ENCODE measurements at regions not wholly inside any gene's neighbourhood (a gene's known extent, or its start where the extent isn't known, plus 50 kb on each side); places are given as distances from the start of the nearest gene placed in this dataset.

DNA sequence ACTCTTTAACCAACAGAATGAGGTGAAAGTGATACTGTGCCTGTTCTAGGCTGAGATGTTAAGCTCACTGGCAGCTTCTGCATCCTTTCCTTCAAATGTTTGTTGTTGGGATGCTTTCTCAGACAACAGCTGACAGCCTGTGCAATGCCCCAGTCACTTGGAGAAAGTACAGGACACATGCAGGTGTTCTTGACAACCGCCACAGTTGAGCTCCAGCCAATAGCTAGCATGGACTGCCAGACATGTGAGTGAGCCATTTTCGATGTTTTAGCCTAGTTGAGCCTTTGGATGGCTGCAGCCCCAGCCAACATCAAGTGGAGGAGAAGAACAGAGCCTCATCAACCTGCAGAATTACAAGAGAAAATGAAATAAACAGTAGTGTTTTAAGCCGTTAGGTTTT is 94.1 kb upstream of the PPP3CA start:
- TF ChIP-seq SREBF1 (IDR thresholded peaks at IDR 0.05; ENCODE audit: low read length) = no peak
- TF ChIP-seq, protein P1, sequence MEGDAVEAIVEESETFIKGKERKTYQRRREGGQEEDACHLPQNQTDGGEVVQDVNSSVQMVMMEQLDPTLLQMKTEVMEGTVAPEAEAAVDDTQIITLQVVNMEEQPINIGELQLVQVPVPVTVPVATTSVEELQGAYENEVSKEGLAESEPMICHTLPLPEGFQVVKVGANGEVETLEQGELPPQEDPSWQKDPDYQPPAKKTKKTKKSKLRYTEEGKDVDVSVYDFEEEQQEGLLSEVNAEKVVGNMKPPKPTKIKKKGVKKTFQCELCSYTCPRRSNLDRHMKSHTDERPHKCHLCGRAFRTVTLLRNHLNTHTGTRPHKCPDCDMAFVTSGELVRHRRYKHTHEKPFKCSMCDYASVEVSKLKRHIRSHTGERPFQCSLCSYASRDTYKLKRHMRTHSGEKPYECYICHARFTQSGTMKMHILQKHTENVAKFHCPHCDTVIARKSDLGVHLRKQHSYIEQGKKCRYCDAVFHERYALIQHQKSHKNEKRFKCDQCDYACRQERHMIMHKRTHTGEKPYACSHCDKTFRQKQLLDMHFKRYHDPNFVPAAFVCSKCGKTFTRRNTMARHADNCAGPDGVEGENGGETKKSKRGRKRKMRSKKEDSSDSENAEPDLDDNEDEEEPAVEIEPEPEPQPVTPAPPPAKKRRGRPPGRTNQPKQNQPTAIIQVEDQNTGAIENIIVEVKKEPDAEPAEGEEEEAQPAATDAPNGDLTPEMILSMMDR (IDR thresholded peaks at IDR 0.05 in 2 of 3, conservative IDR thresholded peaks at IDR 0.05 in 1 of 3; ENCODE audit: control insufficient read depth in 2 of 3, extremely low read depth in 1 of 3, insufficient read depth in 1 of 3, low read depth in 3 of 3, low read length in 3 of 3) = no peak
- no peak for TF ChIP-seq NFYB (IDR thresholded peaks at IDR 0.05; ENCODE audit: insufficient read depth, low read depth, low read length)
- no peak for TF ChIP-seq EP300 (IDR thresholded peaks at IDR 0.05; ENCODE audit: borderline replicate concordance in 1 of 2, control insufficient read depth in 1 of 2, low read depth in 2 of 2, low read length in 2 of 2)
- no peak for TF ChIP-seq POLR2A (IDR thresholded peaks at IDR 0.05; ENCODE audit: low read depth, low read length)
